ENCODE measurements at regions not wholly inside any gene's neighbourhood (a gene's known extent, or its start where the extent isn't known, plus 50 kb on each side); places are given as distances from the start of the nearest gene placed in this dataset.
"Not testable (repeated sequence)": the region's sequence is repeated elsewhere in the genome, so short reads cannot be mapped to it uniquely, and the experiment has no call there.

DNA sequence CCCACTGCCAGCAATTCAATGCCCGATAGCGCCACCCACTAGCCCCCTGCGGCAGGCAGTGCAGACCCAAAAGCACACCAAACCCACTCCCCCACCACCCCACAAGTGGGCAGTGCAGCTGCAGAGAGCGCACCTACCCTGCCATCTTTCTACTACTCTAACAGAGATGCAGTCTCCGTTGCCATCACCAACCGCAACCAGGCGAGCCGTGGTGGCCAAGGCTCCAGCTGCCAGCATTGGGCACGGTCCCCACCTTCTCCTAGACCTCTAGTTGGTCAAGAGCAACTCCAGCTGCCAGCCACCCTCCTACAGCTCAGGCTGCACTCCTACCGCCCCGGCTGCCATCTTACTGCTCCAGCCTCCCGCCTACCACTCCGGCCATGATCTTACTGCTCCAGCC lies 236.9 kb upstream of the POTED start:
- TF ChIP-seq POLR2A (IDR thresholded peaks at IDR 0.05): not testable (repeated sequence)
- TF ChIP-seq, protein P1, sequence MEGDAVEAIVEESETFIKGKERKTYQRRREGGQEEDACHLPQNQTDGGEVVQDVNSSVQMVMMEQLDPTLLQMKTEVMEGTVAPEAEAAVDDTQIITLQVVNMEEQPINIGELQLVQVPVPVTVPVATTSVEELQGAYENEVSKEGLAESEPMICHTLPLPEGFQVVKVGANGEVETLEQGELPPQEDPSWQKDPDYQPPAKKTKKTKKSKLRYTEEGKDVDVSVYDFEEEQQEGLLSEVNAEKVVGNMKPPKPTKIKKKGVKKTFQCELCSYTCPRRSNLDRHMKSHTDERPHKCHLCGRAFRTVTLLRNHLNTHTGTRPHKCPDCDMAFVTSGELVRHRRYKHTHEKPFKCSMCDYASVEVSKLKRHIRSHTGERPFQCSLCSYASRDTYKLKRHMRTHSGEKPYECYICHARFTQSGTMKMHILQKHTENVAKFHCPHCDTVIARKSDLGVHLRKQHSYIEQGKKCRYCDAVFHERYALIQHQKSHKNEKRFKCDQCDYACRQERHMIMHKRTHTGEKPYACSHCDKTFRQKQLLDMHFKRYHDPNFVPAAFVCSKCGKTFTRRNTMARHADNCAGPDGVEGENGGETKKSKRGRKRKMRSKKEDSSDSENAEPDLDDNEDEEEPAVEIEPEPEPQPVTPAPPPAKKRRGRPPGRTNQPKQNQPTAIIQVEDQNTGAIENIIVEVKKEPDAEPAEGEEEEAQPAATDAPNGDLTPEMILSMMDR (IDR thresholded peaks at IDR 0.05): not testable (repeated sequence)

Data from tibial nerve (tissue), 3 donors.